ENCODE measurements at regions not wholly inside any gene's neighbourhood (a gene's known extent, or its start where the extent isn't known, plus 50 kb on each side); places are given as distances from the start of the nearest gene placed in this dataset.

- intact Hi-C loops (cut with DNase I): no loop called here
- Histone ChIP-seq H3K27me3 (no peaks in the 10 kb centered on the region), H3K27ac (no peak overlapping the region), H3K4me3 (no peak overlapping the region), H3K36me3 (no peaks in the 10 kb centered on the region), H3K4me1 (no peaks in the 10 kb centered on the region), H3K9me3 (no peaks in the 10 kb centered on the region)
- DNase-seq (no peak), ATAC-seq (no peak)
- TF ChIP-seq, protein P1, sequence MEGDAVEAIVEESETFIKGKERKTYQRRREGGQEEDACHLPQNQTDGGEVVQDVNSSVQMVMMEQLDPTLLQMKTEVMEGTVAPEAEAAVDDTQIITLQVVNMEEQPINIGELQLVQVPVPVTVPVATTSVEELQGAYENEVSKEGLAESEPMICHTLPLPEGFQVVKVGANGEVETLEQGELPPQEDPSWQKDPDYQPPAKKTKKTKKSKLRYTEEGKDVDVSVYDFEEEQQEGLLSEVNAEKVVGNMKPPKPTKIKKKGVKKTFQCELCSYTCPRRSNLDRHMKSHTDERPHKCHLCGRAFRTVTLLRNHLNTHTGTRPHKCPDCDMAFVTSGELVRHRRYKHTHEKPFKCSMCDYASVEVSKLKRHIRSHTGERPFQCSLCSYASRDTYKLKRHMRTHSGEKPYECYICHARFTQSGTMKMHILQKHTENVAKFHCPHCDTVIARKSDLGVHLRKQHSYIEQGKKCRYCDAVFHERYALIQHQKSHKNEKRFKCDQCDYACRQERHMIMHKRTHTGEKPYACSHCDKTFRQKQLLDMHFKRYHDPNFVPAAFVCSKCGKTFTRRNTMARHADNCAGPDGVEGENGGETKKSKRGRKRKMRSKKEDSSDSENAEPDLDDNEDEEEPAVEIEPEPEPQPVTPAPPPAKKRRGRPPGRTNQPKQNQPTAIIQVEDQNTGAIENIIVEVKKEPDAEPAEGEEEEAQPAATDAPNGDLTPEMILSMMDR (IDR thresholded peaks at IDR 0.05): no peak
Measured at GRCh38 chr2:156009293-156009692, 323.2 kb downstream of the NR4A2 start.

- H3K36me3 ChIP-seq: no peaks in the 10 kb centered on the region
- H3K4me1 ChIP-seq: no peaks in the 10 kb centered on the region
- peak; percentile 47 for ATAC-seq
- no peak for DNase-seq
- intact Hi-C loops (cut with DNase I): no loop called here
- no peaks in the 10 kb centered on the region for H3K9me3 ChIP-seq
- H3K27ac ChIP-seq: no peak overlapping the region
- H3K27me3 ChIP-seq: no peaks in the 10 kb centered on the region
- no peak overlapping the region for H3K4me3 ChIP-seq
- TF ChIP-seq, protein P1 (IDR thresholded peaks at IDR 0.05): no peak
Measured at GRCh38 chr2:156006721-156007618, 325.6 kb downstream of the NR4A2 start.

DNA sequence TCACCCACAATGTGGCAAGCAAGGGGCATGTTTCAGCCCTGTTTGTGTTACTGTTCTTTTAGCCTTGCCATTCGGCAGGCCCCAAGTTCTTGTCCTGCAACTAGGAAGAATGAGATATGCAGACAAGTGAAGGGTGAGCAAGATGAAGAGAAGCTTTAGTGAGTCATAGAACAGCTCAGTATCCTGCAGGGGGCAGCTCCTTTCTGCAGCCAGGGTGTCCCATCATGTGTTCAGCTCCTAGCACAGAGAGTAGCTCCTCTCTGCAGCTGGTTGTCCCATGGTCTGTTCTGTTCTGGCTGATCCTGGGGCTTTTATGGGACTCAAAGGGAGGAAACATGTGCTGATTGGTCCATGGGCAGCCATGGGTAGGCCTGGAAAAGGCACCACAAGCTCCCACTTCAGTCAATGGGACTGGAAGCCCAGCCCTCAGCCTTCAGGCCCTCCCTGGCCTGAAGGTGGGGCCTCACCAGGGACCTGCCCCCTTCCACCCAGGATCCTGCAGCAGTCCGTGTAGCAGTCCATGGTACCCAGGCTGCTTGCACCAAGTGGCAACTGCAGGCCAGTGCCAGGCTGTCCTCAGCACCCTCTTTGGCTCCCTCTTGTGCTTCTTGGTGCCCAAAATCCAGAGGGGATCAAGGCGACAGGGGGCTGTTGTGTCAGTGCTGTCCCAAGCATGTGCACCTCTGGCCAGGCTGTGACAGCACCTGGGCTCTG, 326.4 kb downstream of the NR4A2 start:
- TF ChIP-seq, protein P1 (IDR thresholded peaks at IDR 0.05): no peak
- intact Hi-C loops (cut with DNase I): no loop called here
- DNase-seq: no peak
- Histone ChIP-seq H3K27me3 (no peaks in the 10 kb centered on the region), H3K36me3 (no peaks in the 10 kb centered on the region), H3K4me1 (no peaks in the 10 kb centered on the region), H3K27ac (no peak overlapping the region), H3K4me3 (no peak overlapping the region), H3K9me3 (no peaks in the 10 kb centered on the region)
- ATAC-seq: peak; percentile 45

GRCh38 chr2:156005531-156005930, 327.0 kb downstream of the NR4A2 start:
- H3K27me3 ChIP-seq: no peaks in the 10 kb centered on the region
- no peak overlapping the region for H3K27ac ChIP-seq
- DNase-seq: no peak
- no peaks in the 10 kb centered on the region for H3K36me3 ChIP-seq
- H3K4me1 ChIP-seq: no peaks in the 10 kb centered on the region
- ATAC-seq: peak; percentile 42
- H3K9me3 ChIP-seq: no peaks in the 10 kb centered on the region
- intact Hi-C loops (cut with DNase I): no loop called here
- TF ChIP-seq, protein P1 (IDR thresholded peaks at IDR 0.05): no peak
- H3K4me3 ChIP-seq: no peak overlapping the region

DNA sequence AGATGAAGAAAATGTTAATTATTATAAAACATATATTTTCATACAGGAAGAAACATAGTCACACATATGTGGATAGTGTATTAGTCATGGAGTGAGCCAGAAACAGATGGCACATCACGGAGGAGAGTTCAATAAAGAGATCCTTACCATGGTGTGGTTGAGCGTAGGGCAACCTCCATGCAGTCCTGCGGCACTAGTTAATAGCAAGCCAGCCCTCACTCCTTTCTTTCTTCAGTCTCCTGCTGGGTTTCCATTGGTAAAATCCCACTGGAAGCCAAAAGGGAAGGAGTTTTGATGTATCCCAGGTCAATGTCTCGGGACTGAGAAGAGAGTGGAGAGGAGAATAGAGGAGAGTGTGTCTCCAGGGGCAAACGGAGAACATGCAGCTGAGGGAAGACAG, 328.1 kb downstream of the NR4A2 start:
- Histone ChIP-seq H3K36me3 (no peaks in the 10 kb centered on the region), H3K27ac (no peak overlapping the region), H3K4me3 (no peak overlapping the region), H3K9me3 (no peaks in the 10 kb centered on the region), H3K4me1 (no peaks in the 10 kb centered on the region), H3K27me3 (no peaks in the 10 kb centered on the region)
- intact Hi-C loops (cut with DNase I): no loop called here
- DNase-seq (no peak), ATAC-seq (no peak)
- TF ChIP-seq, protein P1 (IDR thresholded peaks at IDR 0.05): no peak

Measured in upper lobe of right lung (tissue), 1 donor.